Keratinocyte (primary cell): ENCODE measurements at regions not wholly inside any gene's neighbourhood (a gene's known extent, or its start where the extent isn't known, plus 50 kb on each side); places are given as distances from the start of the nearest gene placed in this dataset.

ENCODE experiments used
- EZH2 ChIP-seq: IDR thresholded peaks from one replicate; pipeline ENCODE4 v1.6.1; 2012; ENCODE audit warnings: inconsistent platforms, mild to moderate bottlenecking, low read length, moderate library complexity
- TF ChIP-seq, protein P1 (sequence below), 3 experiments: IDR thresholded peaks in 1 of 3; conservative IDR thresholded peaks in 1 of 3; optimal IDR thresholded peaks in 1 of 3; 2 replicates in 2 of 3; 3 replicates in 1 of 3; pipeline versions ENCODE3 to v1.5.1; 2011; ENCODE audit warnings: low read length in 3 of 3, mild to moderate bottlenecking in 3 of 3, moderate library complexity in 2 of 3, control low read depth in 1 of 3, inconsistent platforms in 1 of 3; ENCODE audit not compliant: insufficient read depth in 2 of 3; ENCODE audit errors: extremely low read depth in 1 of 3

DNA sequence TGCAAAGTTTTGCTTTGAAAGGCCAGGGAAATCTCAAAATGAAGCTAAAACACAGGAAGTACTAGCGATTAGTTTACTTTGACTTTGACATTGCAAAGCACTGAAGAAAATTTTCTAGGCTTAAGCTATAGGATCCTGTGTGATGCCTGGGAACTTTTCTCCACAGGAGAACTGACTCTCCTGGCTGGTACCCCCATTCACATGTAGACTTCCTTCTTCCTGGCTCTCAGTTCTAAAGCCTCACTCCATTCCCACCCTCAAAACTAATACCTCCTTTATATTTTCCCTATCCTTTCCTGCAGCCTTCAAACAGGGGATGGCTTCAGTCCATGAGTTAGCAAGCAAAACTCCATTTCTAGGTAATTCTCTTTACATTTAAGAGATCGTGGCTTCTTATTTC is 189.5 kb downstream of the SLITRK1 start:
- TF ChIP-seq, protein P1, sequence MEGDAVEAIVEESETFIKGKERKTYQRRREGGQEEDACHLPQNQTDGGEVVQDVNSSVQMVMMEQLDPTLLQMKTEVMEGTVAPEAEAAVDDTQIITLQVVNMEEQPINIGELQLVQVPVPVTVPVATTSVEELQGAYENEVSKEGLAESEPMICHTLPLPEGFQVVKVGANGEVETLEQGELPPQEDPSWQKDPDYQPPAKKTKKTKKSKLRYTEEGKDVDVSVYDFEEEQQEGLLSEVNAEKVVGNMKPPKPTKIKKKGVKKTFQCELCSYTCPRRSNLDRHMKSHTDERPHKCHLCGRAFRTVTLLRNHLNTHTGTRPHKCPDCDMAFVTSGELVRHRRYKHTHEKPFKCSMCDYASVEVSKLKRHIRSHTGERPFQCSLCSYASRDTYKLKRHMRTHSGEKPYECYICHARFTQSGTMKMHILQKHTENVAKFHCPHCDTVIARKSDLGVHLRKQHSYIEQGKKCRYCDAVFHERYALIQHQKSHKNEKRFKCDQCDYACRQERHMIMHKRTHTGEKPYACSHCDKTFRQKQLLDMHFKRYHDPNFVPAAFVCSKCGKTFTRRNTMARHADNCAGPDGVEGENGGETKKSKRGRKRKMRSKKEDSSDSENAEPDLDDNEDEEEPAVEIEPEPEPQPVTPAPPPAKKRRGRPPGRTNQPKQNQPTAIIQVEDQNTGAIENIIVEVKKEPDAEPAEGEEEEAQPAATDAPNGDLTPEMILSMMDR (optimal IDR thresholded peaks at IDR 0.05 in 1 of 3, IDR thresholded peaks at IDR 0.05 in 1 of 3, conservative IDR thresholded peaks at IDR 0.05 in 1 of 3; ENCODE audit: extremely low read depth in 1 of 3, insufficient read depth in 2 of 3, low read length in 3 of 3) = no peak
- TF ChIP-seq EZH2 = no peak
